IPS DF 6.9 (cell line): ENCODE measurements at regions not wholly inside any gene's neighbourhood (a gene's known extent, or its start where the extent isn't known, plus 50 kb on each side); places are given as distances from the start of the nearest gene placed in this dataset.

Source experiments
- DNase-seq: peaks from one replicate; pipeline ENCODE4 v3.0.0-alpha.2; 2013; ENCODE audit warnings: low read depth, low spot score
- H3K27ac ChIP-seq: one replicate; pipeline ENCODE4 v1.5.1; 2013; ENCODE audit warnings: low read length, control low read depth
- H3K27me3 ChIP-seq: 2 replicates; pipeline ENCODE4 v1.6.1; 2013; ENCODE audit warnings: mild to moderate bottlenecking, low read length; ENCODE audit not compliant: control insufficient read depth, insufficient read depth
- H3K36me3 ChIP-seq: 2 replicates; pipeline ENCODE4 v1.6.1; 2013; ENCODE audit warnings: low read length; ENCODE audit not compliant: control insufficient read depth, insufficient read depth
- H3K4me1 ChIP-seq: 2 replicates; pipeline ENCODE4 v1.6.1; 2013; ENCODE audit warnings: low read length; ENCODE audit not compliant: control insufficient read depth, insufficient read depth
- H3K4me3 ChIP-seq: 2 replicates; pipeline ENCODE4 v1.5.1; 2013; ENCODE audit warnings: mild to moderate bottlenecking, low read length
- H3K9me3 ChIP-seq: 2 replicates; pipeline ENCODE4 v1.6.1; 2013; ENCODE audit warnings: low read length, inconsistent platforms; ENCODE audit not compliant: control insufficient read depth, insufficient read depth
- WGBS: extraction: QIAGEN DNeasy Blood & Tissue Kit; methylation state at CpG from one replicate; pipeline ENCODE4 v1.1.7; 2013; ENCODE audit warnings: mixed read lengths, missing lambda C conversion rate; ENCODE audit not compliant: insufficient read length, insufficient coverage; 5-methylcytosine and 5-hydroxymethylcytosine counted together

DNA sequence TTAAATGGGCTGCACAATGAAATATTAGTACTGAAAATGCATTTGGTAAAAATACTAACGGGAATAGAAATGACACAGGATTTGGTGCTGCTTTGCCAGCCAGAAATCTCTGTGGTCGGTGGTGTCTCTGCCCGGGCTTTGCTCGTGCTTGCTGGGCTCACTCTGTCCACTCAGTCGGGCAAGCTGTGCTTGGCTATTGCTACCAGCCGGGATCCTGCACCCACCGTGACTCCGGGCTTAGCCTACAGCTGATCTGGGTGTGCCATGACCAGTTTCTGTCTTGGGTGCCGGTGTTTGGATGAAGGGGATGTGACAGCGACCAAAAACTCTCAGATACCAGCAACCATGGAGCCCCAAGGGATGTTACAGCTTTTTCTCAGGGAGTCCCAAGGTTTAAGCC lies 487.7 kb downstream of the TECRL start:
- H3K9me3 ChIP-seq: no peaks in the 10 kb centered on the region
- H3K36me3 ChIP-seq: no peaks in the 10 kb centered on the region
- H3K27me3 ChIP-seq: no peaks in the 10 kb centered on the region
- H3K4me3 ChIP-seq: no peak overlapping the region
- H3K4me1 ChIP-seq: no peaks in the 10 kb centered on the region
- DNase-seq: no peak
- no peak overlapping the region for H3K27ac ChIP-seq
- WGBS: no CpG with 5 or more reads among the region's 10 CpGs

GRCh38 chr4:63919636-63920365 lies 489.4 kb downstream of the TECRL start:
- no peak for DNase-seq
- H3K4me1 ChIP-seq: no peaks in the 10 kb centered on the region
- no peaks in the 10 kb centered on the region for H3K9me3 ChIP-seq
- WGBS: no CpG with 5 or more reads among the region's 2 CpGs
- no peak overlapping the region for H3K4me3 ChIP-seq
- H3K36me3 ChIP-seq: no peaks in the 10 kb centered on the region
- no peaks in the 10 kb centered on the region for H3K27me3 ChIP-seq
- no peak overlapping the region for H3K27ac ChIP-seq

DNA sequence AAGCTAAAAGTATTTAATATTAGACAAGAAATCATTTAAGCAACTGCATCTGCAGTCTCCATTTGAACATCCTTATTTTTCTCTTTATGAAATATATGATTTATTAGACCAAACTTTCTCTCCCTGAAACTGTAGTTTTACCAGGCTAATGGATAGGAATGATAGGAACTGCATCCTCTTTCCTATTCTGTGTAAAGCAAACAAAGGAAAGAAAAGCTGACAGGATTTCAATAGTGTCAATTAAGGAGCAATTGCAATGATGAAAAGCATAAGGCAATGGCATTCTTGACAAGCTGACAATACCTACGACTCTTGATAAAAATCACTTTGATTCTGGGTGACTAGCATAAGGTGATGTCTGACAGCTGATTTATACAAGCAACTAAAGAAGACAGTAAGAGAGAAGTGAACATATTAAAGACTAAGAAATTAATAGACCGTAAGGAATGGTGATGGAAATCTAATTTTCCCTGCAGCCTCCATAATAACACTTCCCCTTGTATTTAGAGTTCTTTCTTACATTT lies 502.5 kb downstream of the TECRL start:
- DNase-seq: no peak
- Histone ChIP-seq H3K9me3 (no peaks in the 10 kb centered on the region), H3K4me3 (no peak overlapping the region), H3K4me1 (no peaks in the 10 kb centered on the region), H3K27ac (no peak overlapping the region), H3K27me3 (peaks cover 2% of the 10 kb centered on the region; the same call in 1 of the 2 replicates), H3K36me3 (no peaks in the 10 kb centered on the region)
- WGBS: no CpG with 5 or more reads among the region's 2 CpGs

DNA sequence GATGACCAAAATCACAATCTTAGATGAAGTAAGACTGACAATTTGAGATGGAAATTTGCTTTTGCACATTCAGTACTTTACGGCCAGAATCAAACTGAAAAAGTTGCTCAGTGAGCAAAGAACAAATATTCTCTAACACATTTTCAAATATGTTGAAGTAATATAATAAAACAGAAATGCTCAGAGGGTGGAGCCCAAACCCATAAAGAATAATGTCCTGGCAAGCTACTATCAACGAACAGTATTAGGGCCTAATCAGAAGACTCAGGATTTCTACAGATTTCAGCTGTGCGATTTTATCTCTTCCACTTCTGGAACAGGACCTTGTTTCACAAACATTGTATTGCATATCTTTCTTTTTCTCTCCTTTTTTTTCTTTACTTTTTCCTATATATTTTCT lies 505.0 kb downstream of the TECRL start:
- no peaks in the 10 kb centered on the region for H3K9me3 ChIP-seq
- no CpG with 5 or more reads among the region's 3 CpGs for WGBS
- no peak overlapping the region for H3K27ac ChIP-seq
- DNase-seq: no peak
- no peak overlapping the region for H3K4me3 ChIP-seq
- peaks cover 2% of the 10 kb centered on the region; the same call in 1 of the 2 replicates for H3K27me3 ChIP-seq
- H3K36me3 ChIP-seq: no peaks in the 10 kb centered on the region
- H3K4me1 ChIP-seq: peaks cover 3% of the 10 kb centered on the region; the same call in 1 of the 2 replicates

GRCh38 chr4:63901304-63901703 lies 507.9 kb downstream of the TECRL start:
- H3K27ac ChIP-seq: no peak overlapping the region
- H3K36me3 ChIP-seq: no peaks in the 10 kb centered on the region
- H3K9me3 ChIP-seq: no peaks in the 10 kb centered on the region
- H3K4me3 ChIP-seq: no peak overlapping the region
- H3K4me1 ChIP-seq: peaks cover 3% of the 10 kb centered on the region; the same call in 1 of the 2 replicates
- no CpG with 5 or more reads among the region's 2 CpGs for WGBS
- DNase-seq: peak; percentile 31
- peaks cover 2% of the 10 kb centered on the region; the same call in 1 of the 2 replicates for H3K27me3 ChIP-seq

DNA sequence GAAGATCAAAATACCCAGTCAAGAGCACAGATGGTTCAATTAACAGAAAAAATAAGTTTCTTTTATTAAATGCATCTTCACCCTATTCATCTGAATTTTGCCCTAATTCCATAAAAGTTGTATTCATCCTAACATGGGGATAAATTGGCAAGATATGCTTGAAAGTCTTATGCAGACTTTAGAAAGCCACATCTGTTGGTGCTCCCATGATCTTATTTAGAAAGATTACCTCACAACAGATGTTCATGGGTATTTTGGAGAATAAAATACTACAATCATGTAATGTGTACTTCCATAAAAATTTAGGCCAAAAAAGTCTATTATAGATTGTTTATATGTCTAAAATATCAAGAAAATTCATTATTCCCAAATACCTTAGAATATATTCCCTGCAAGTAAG lies 510.3 kb downstream of the TECRL start:
- no peak overlapping the region for H3K4me3 ChIP-seq
- H3K27ac ChIP-seq: no peak overlapping the region
- no peak for DNase-seq

GRCh38 chr4:63894161-63894560 lies 515.1 kb downstream of the TECRL start:
- Histone ChIP-seq H3K27ac (no peak overlapping the region), H3K4me3 (no peak overlapping the region), H3K27me3 (no peaks in the 10 kb centered on the region), H3K9me3 (no peaks in the 10 kb centered on the region), H3K36me3 (no peaks in the 10 kb centered on the region), H3K4me1 (no peaks in the 10 kb centered on the region)
- DNase-seq: no peak

More for the DNA sequence above, 510.3 kb downstream of the TECRL start:
- H3K27me3 ChIP-seq: peaks cover 2% of the 10 kb centered on the region; the same call in 1 of the 2 replicates
- H3K9me3 ChIP-seq: no peaks in the 10 kb centered on the region
- no peaks in the 10 kb centered on the region for H3K36me3 ChIP-seq
- H3K4me1 ChIP-seq: peaks cover 3% of the 10 kb centered on the region; the same call in 1 of the 2 replicates

- Histone ChIP-seq H3K9me3 (no peaks in the 10 kb centered on the region), H3K36me3 (no peaks in the 10 kb centered on the region), H3K4me3 (no peak overlapping the region), H3K27ac (no peak overlapping the region), H3K27me3 (no peaks in the 10 kb centered on the region), H3K4me1 (no peaks in the 10 kb centered on the region)
- WGBS: no CpG with 5 or more reads among the region's 2 CpGs
- no peak for DNase-seq
These were observed 539.9 kb downstream of the TECRL start for GRCh38 chr4:63869370-63869769.

- H3K9me3 ChIP-seq: no peaks in the 10 kb centered on the region
- no peak overlapping the region for H3K4me3 ChIP-seq
- 100% methylated on average over 1 of the region's 2 CpGs for WGBS
- DNase-seq: no peak
- no peaks in the 10 kb centered on the region for H3K4me1 ChIP-seq
- no peaks in the 10 kb centered on the region for H3K36me3 ChIP-seq
- no peaks in the 10 kb centered on the region for H3K27me3 ChIP-seq
- no peak overlapping the region for H3K27ac ChIP-seq
These were observed 557.8 kb downstream of the TECRL start for GRCh38 chr4:63851496-63851895.

DNA sequence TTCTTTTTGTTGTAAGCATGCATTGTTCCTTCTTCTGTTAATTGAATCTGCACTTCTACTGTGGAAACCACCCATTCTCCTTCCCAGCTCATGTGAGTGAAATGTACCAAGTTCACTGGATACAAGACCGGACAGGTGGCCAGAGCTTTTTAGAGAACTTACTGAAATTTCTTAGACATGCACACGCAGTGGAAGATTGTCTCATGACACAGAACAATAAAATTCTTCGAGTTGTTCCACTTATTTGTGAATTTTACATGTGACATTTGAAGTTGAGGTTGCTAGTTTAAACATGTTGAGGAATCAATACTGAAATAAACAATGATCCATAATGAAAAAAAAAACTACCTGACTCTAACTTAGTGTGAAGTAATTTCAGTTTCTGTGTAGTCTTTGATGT lies 568.0 kb downstream of the TECRL start:
- Histone ChIP-seq H3K9me3 (no peaks in the 10 kb centered on the region), H3K27ac (no peak overlapping the region), H3K4me3 (no peak overlapping the region), H3K4me1 (no peaks in the 10 kb centered on the region), H3K27me3 (no peaks in the 10 kb centered on the region), H3K36me3 (no peaks in the 10 kb centered on the region)
- no peak for DNase-seq
- WGBS: no CpG with 5 or more reads among the region's 3 CpGs

GRCh38 chr4:63831590-63832155 lies 577.6 kb downstream of the TECRL start:
- no peaks in the 10 kb centered on the region for H3K36me3 ChIP-seq
- WGBS: no CpG with 5 or more reads among the region's 2 CpGs
- H3K27ac ChIP-seq: no peak overlapping the region
- DNase-seq: no peak
- no peaks in the 10 kb centered on the region for H3K27me3 ChIP-seq
- H3K4me1 ChIP-seq: no peaks in the 10 kb centered on the region
- H3K4me3 ChIP-seq: no peak overlapping the region
- H3K9me3 ChIP-seq: no peaks in the 10 kb centered on the region
